Smooth muscle cell (in vitro differentiated cells): ENCODE measurements at regions not wholly inside any gene's neighbourhood (a gene's known extent, or its start where the extent isn't known, plus 50 kb on each side); places are given as distances from the start of the nearest gene placed in this dataset.
"Not testable (repeated sequence)": the region's sequence is repeated elsewhere in the genome, so short reads cannot be mapped to it uniquely, and the experiment has no call there.

Source experiments
- DNase-seq: peaks from one replicate; lab custom pipeline; 2025; ENCODE audit not compliant: unreplicated experiment; lab: John Stamatoyannopoulos, UW
- H2AFZ ChIP-seq: fragments of 200-600 bp; sonication (generic); 2 replicates; pipeline ENCODE4 v1.6.0; 2016; ENCODE audit warnings: antibody characterized with exemption, low read depth, mild to moderate bottlenecking
- H3F3A ChIP-seq: fragments of 200-600 bp; sonication (generic); 2 replicates; pipeline ENCODE4 v1.6.0; 2017; ENCODE audit warnings: antibody characterized with exemption, low read depth
- H3K27ac ChIP-seq: fragments of 200-600 bp; sonication (generic); 2 replicates; pipeline ENCODE4 v1.5.1; 2016; ENCODE audit warnings: low read depth, mild to moderate bottlenecking
- H3K27me3 ChIP-seq: fragments of 200-600 bp; sonication (generic); 2 replicates; pipeline ENCODE4 v1.6.1; 2016; ENCODE audit warnings: low read depth, mild to moderate bottlenecking
- H3K36me3 ChIP-seq: fragments of 200-600 bp; sonication (generic); 2 replicates; pipeline ENCODE4 v1.5.1; 2016; ENCODE audit warnings: low read depth
- H3K4me1 ChIP-seq: fragments of 200-600 bp; sonication (generic); 2 replicates; pipeline ENCODE4 v1.5.1; 2016; ENCODE audit warnings: low read depth
- H3K4me2 ChIP-seq: fragments of 200-600 bp; sonication (generic); 2 replicates; pipeline ENCODE4 v1.6.0; 2016; ENCODE audit warnings: mild to moderate bottlenecking
- H3K4me3 ChIP-seq: fragments of 200-600 bp; sonication (generic); 2 replicates; pipeline ENCODE4 v1.5.1; 2016; ENCODE audit warnings: mild to moderate bottlenecking
- H3K79me2 ChIP-seq: fragments of 200-600 bp; sonication (generic); 2 replicates; pipeline ENCODE4 v1.6.0; 2016; ENCODE audit warnings: low read depth, mild to moderate bottlenecking
- H3K9ac ChIP-seq: fragments of 200-600 bp; sonication (generic); 2 replicates; pipeline ENCODE4 v1.6.0; 2016; ENCODE audit warnings: low read depth
- H3K9me3 ChIP-seq: fragments of 200-600 bp; sonication (generic); replicated peaks from 2 replicates; pipeline ENCODE4 v1.5.1; 2016; ENCODE audit warnings: low read depth
- H4K20me1 ChIP-seq: fragments of 200-600 bp; sonication (generic); 2 replicates; pipeline ENCODE4 v1.6.0; 2016; ENCODE audit warnings: low read depth
- CTCF ChIP-seq: fragments of 200-600 bp; sonication (generic); IDR thresholded peaks from 2 replicates; pipeline ENCODE4 v1.5.1; 2017; ENCODE audit warnings: borderline replicate concordance, mild to moderate bottlenecking, antibody characterized with exemption; ENCODE audit not compliant: insufficient read depth, poor library complexity, severe bottlenecking
- WGBS: methylation state at CpG from one replicate; pipeline ENCODE4 v1.1.7; 2016; ENCODE audit warnings: low lambda C conversion rate; 5-methylcytosine and 5-hydroxymethylcytosine counted together

GRCh38 chr20:58573986-58574385 lies 58.8 kb upstream of the APCDD1L start:
- no peak overlapping the region for H3K4me3 ChIP-seq
- no peak for TF ChIP-seq CTCF
- H3K4me1 ChIP-seq = peaks cover 4% of the 10 kb centered on the region
- no peak overlapping the region for H3K27ac ChIP-seq
- H3K9ac ChIP-seq = no peak overlapping the region
- no peaks in the 10 kb centered on the region for H3K36me3 ChIP-seq
- no peaks in the 10 kb centered on the region for H3K79me2 ChIP-seq
- WGBS = 93% methylated on average over 4 of the region's 4 CpGs
- no peaks in the 10 kb centered on the region for H3K9me3 ChIP-seq
- DNase-seq = no peak
- H4K20me1 ChIP-seq = no peaks in the 10 kb centered on the region
- no peaks in the 10 kb centered on the region for H3K27me3 ChIP-seq
- H3F3A ChIP-seq = no peaks in the 10 kb centered on the region
- H3K4me2 ChIP-seq = no peak overlapping the region
- no peak overlapping the region for H2AFZ ChIP-seq

GRCh38 chr20:58573257-58573656 lies 58.1 kb upstream of the APCDD1L start:
- Histone ChIP-seq H3K79me2 (no peaks in the 10 kb centered on the region), H3K27ac (no peak overlapping the region), H2AFZ (no peak overlapping the region), H3K9me3 (no peaks in the 10 kb centered on the region), H3K27me3 (no peaks in the 10 kb centered on the region), H3K4me3 (no peak overlapping the region), H3K9ac (no peak overlapping the region), H3F3A (no peaks in the 10 kb centered on the region), H3K4me1 (peaks cover 4% of the 10 kb centered on the region), H4K20me1 (no peaks in the 10 kb centered on the region), H3K36me3 (no peaks in the 10 kb centered on the region), H3K4me2 (no peak overlapping the region)
- TF ChIP-seq CTCF = no peak
- 89% methylated on average over 9 of the region's 9 CpGs for WGBS
- DNase-seq = no peak

DNA sequence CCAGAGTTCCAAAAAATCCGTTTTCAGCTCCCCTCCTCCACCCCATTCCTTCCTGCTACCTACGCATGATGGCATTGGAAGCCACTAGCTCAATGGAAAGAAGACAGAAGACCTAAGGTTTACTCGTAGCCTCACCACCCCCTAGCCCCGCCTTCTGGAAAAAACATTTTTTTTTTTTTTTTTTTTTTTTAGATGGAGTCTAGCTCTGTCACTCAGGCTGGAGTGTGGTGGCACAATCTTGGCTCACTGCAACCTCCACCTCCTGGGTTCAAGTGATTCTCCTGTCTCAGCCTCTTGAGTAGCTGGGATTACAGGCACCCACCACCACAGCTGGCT lies 57.2 kb upstream of the APCDD1L start:
- H4K20me1 ChIP-seq, H3K27me3 ChIP-seq, H3K36me3 ChIP-seq, H3K9ac ChIP-seq, DNase-seq, H3K79me2 ChIP-seq, H3K9me3 ChIP-seq, H3K4me1 ChIP-seq, H3F3A ChIP-seq: not testable (repeated sequence)
- peak overlapping the region; percentile 22 for H2AFZ ChIP-seq
- peak overlapping the region; percentile 71 for H3K27ac ChIP-seq
- H3K4me2 ChIP-seq = peak overlapping the region; percentile 69
- 54% methylated on average over 4 of the region's 4 CpGs for WGBS
- peak overlapping the region; percentile 10 for H3K4me3 ChIP-seq

DNA sequence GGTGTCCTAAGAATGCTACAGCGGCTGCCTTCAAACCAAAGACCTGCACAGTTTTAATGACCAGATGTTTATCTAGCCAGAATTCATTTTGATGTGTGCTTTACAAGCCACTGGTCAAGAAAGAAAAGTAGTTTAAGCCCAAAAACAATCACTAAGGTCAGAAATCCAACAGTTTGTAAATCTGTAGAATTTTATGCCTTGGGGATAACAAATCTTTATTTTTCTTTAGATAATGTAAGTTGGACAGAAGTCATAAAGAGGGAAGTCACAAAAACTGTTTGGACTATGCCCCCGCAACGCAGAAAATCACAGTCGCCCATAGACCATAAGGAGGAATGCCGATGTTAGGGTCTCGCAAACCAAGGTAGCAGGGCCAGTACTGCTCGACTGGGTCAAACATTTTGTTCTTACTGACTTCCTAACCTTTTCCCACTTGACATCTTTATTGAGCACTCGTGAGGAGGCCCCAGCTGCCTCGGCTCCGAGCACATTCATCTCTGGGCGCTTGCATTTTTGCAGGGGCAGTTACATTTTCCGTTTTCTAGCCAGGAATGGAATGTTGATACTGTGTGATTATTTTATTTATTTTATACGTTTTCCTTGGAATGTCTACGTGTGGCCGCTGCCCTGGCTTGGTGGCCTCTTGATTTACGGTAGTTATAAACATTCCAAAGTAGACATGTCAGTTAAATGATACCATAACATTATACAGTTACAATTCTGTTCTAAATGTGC lies 56.7 kb upstream of the APCDD1L start:
- peak overlapping the region; percentile 69 for H3K4me2 ChIP-seq
- H3K9ac ChIP-seq = no peak overlapping the region
- H3K4me1 ChIP-seq = peaks cover 4% of the 10 kb centered on the region
- no peaks in the 10 kb centered on the region for H3K9me3 ChIP-seq
- DNase-seq = no peak
- whole genome bisulfite sequencing = 34% methylated on average over 16 of the region's 16 CpGs
- H3K36me3 ChIP-seq = no peaks in the 10 kb centered on the region
- no peaks in the 10 kb centered on the region for H3F3A ChIP-seq
- H3K79me2 ChIP-seq = no peaks in the 10 kb centered on the region
- H3K4me3 ChIP-seq = peak overlapping the region; percentile 10
- H3K27me3 ChIP-seq = no peaks in the 10 kb centered on the region
- H3K27ac ChIP-seq = peak overlapping the region; percentile 71
- no peak for TF ChIP-seq CTCF
- H4K20me1 ChIP-seq = no peaks in the 10 kb centered on the region
- peak overlapping the region; percentile 22 for H2AFZ ChIP-seq
